ENCODE measurements at regions not wholly inside any gene's neighbourhood (a gene's known extent, or its start where the extent isn't known, plus 50 kb on each side); places are given as distances from the start of the nearest gene placed in this dataset. TPM values are rescaled to one million over a fixed set of nuclear protein-coding genes. Genes with fewer than 3 reads are reported as not detected.

GRCh38 chr4:151820004-151820403 lies 59.2 kb upstream of the GATB start:
- no peaks in the 10 kb centered on the region for H3K4me1 ChIP-seq
- Mint-ChIP-seq H3K27ac (no peak overlapping the region), H3K36me3 (no peaks in the 10 kb centered on the region), H3K27me3 (ENCODE audit: insufficient read depth, low read depth) (no peaks in the 10 kb centered on the region), H3K4me1 (no peaks in the 10 kb centered on the region), H3K4me3 (no peak overlapping the region), H3K9me3 (peaks cover 17% of the 10 kb centered on the region)
- no peak overlapping the region for H3K9ac ChIP-seq
- H3K27me3 ChIP-seq = no peaks in the 10 kb centered on the region
- no peaks in the 10 kb centered on the region for H3K79me2 ChIP-seq (ENCODE audit: low read depth)
- H3K27ac ChIP-seq = no peak overlapping the region
- H4K20me1 ChIP-seq (ENCODE audit: low read depth) = no peaks in the 10 kb centered on the region
- H3F3A ChIP-seq (ENCODE audit: low read depth) = no peaks in the 10 kb centered on the region
- TF ChIP-seq CTCF (IDR thresholded peaks at IDR 0.05) (no peak), EZH2 (IDR thresholded peaks at IDR 0.05) (no peak), EZH2phosphoT487 (IDR thresholded peaks at IDR 0.05) (no peak)
- no peaks in the 10 kb centered on the region for H3K9me3 ChIP-seq (ENCODE audit: low read depth)
- no peaks in the 10 kb centered on the region for H3K36me3 ChIP-seq
- no peak overlapping the region for H3K4me3 ChIP-seq
- H2AFZ ChIP-seq (replicated peaks) = no peak overlapping the region
- DNase-seq (ENCODE audit: low spot score) = no peak
- no peak overlapping the region for H3K4me2 ChIP-seq

GRCh38 chr4:151811403-151811802 lies 50.6 kb upstream of the GATB start:
- peaks cover 2% of the 10 kb centered on the region for H3K9me3 Mint-ChIP-seq
- no peaks in the 10 kb centered on the region for H3K4me1 Mint-ChIP-seq
- no peak overlapping the region for H3K27ac Mint-ChIP-seq
- H3K9me3 ChIP-seq (ENCODE audit: low read depth) = no peaks in the 10 kb centered on the region
- H3K4me3 ChIP-seq = no peak overlapping the region
- no peaks in the 10 kb centered on the region for H3K36me3 Mint-ChIP-seq
- no peak for DNase-seq (ENCODE audit: low spot score)
- H4K20me1 ChIP-seq (ENCODE audit: low read depth) = no peaks in the 10 kb centered on the region
- TF ChIP-seq CTCF (IDR thresholded peaks at IDR 0.05) = no peak
- no peak for TF ChIP-seq EZH2 (IDR thresholded peaks at IDR 0.05)
- no peak for TF ChIP-seq EZH2phosphoT487 (IDR thresholded peaks at IDR 0.05)
- H3K4me1 ChIP-seq = no peaks in the 10 kb centered on the region
- no peaks in the 10 kb centered on the region for H3F3A ChIP-seq (ENCODE audit: low read depth)
- no peaks in the 10 kb centered on the region for H3K36me3 ChIP-seq
- H3K4me3 Mint-ChIP-seq = no peak overlapping the region
- no peak overlapping the region for H3K9ac ChIP-seq
- no peak overlapping the region for H3K4me2 ChIP-seq
- H3K27me3 ChIP-seq = no peaks in the 10 kb centered on the region
- H3K79me2 ChIP-seq (ENCODE audit: low read depth) = no peaks in the 10 kb centered on the region
- H3K27me3 Mint-ChIP-seq (ENCODE audit: insufficient read depth, low read depth) = no peaks in the 10 kb centered on the region
- H3K27ac ChIP-seq = no peak overlapping the region
- H2AFZ ChIP-seq (replicated peaks) = no peak overlapping the region

Small RNA genes lying in the stretch of these regions (small RNA-seq; reads per million reads assigned to genes)
- gene RN7SL446P = not detected
- gene RNA5SP169 = not detected
